MM.1S (cell line): ENCODE measurements at regions not wholly inside any gene's neighbourhood (a gene's known extent, or its start where the extent isn't known, plus 50 kb on each side); places are given as distances from the start of the nearest gene placed in this dataset.

Experiments
- DNase-seq: peaks from one replicate; pipeline ENCODE4 v3.0.0-alpha.2; 2015
- H2AFZ ChIP-seq: fragments of 300-600 bp; sonication (generic); 2 replicates; pipeline ENCODE4 v1.6.0; 2016; ENCODE audit warnings: antibody characterized with exemption, low read length
- H3F3A ChIP-seq: fragments of 300-600 bp; sonication (generic); 2 replicates; pipeline ENCODE4 v1.6.1; 2016; ENCODE audit warnings: mild to moderate bottlenecking, antibody characterized with exemption, low read length, moderate library complexity, mixed read lengths; ENCODE audit not compliant: insufficient read depth
- H3K27ac ChIP-seq: fragments of 300-600 bp; sonication (generic); 2 replicates; pipeline ENCODE4 v1.5.1; 2016; ENCODE audit warnings: mild to moderate bottlenecking, low read length
- H3K27me3 ChIP-seq: fragments of 300-600 bp; sonication (generic); replicated peaks from 2 replicates; pipeline ENCODE4 v1.6.0; 2016; ENCODE audit warnings: low read length; ENCODE audit not compliant: insufficient read depth
- H3K36me3 ChIP-seq: fragments of 300-600 bp; sonication (generic); replicated peaks from 2 replicates; pipeline ENCODE4 v1.6.1; 2016; ENCODE audit warnings: mild to moderate bottlenecking, low read length, mixed read lengths; ENCODE audit not compliant: insufficient read depth
- H3K4me1 ChIP-seq: fragments of 300-600 bp; sonication (generic); 2 replicates; pipeline ENCODE4 v1.6.1; 2016; ENCODE audit warnings: low read length, mixed read lengths
- H3K4me2 ChIP-seq: fragments of 300-600 bp; sonication (generic); 2 replicates; pipeline ENCODE4 v1.6.0; 2016; ENCODE audit warnings: low read depth, low read length
- H3K4me3 ChIP-seq: fragments of 300-600 bp; sonication (generic); 2 replicates; pipeline ENCODE4 v1.5.1; 2016; ENCODE audit warnings: low read length, mixed read lengths
- H3K79me2 ChIP-seq: fragments of 300-600 bp; sonication (generic); 2 replicates; pipeline ENCODE4 v1.6.1; 2016; ENCODE audit warnings: mixed run types, low read length, mixed read lengths
- H3K9ac ChIP-seq: fragments of 300-600 bp; sonication (generic); 2 replicates; pipeline ENCODE4 v1.6.1; 2016; ENCODE audit warnings: low read length, mixed read lengths
- H3K9me2 ChIP-seq: fragments of 300-600 bp; sonication (generic); replicated peaks from 2 replicates; pipeline ENCODE4 v1.6.1; 2016; ENCODE audit warnings: mild to moderate bottlenecking, low read length, mixed read lengths; ENCODE audit not compliant: insufficient read depth
- H3K9me3 ChIP-seq: fragments of 300-600 bp; sonication (generic); replicated peaks from 2 replicates; pipeline ENCODE4 v1.6.1; 2016; ENCODE audit warnings: mild to moderate bottlenecking, low read length, mixed read lengths; ENCODE audit not compliant: insufficient read depth
- H4K20me1 ChIP-seq: fragments of 300-600 bp; sonication (generic); 2 replicates; pipeline ENCODE4 v1.6.1; 2016; ENCODE audit warnings: mild to moderate bottlenecking, low read length, moderate library complexity, mixed read lengths; ENCODE audit not compliant: insufficient read depth
- EZH2 ChIP-seq: fragments of 300-600 bp; sonication (generic); optimal IDR thresholded peaks from 2 replicates; pipeline ENCODE3; 2017; ENCODE audit warnings: low read depth, mild to moderate bottlenecking, antibody characterized with exemption, low read length, mixed read lengths
- EZH2phosphoT487 ChIP-seq: fragments of 300-600 bp; sonication (generic); IDR thresholded peaks from 2 replicates; pipeline ENCODE4 v1.6.1; 2018; ENCODE audit warnings: antibody characterized with exemption, low read length
- TF ChIP-seq, protein P1 (sequence below): fragments of 300-600 bp; sonication (generic); IDR thresholded peaks from 2 replicates; pipeline ENCODE4 v1.5.1; 2016; ENCODE audit warnings: antibody characterized with exemption, low read length, mixed read lengths

- Histone ChIP-seq H3K4me3 (no peak overlapping the region), H3K9me2 (no peaks in the 10 kb centered on the region), H3K27ac (no peak overlapping the region), H3K4me2 (no peak overlapping the region), H4K20me1 (no peaks in the 10 kb centered on the region), H3K4me1 (no peaks in the 10 kb centered on the region), H3K36me3 (no peaks in the 10 kb centered on the region), H3K9ac (no peak overlapping the region), H2AFZ (no peak overlapping the region), H3K9me3 (no peaks in the 10 kb centered on the region), H3K79me2 (no peaks in the 10 kb centered on the region), H3F3A (no peaks in the 10 kb centered on the region), H3K27me3 (no peaks in the 10 kb centered on the region)
- no peak for TF ChIP-seq EZH2phosphoT487
- no peak for TF ChIP-seq EZH2
- TF ChIP-seq, protein P1, sequence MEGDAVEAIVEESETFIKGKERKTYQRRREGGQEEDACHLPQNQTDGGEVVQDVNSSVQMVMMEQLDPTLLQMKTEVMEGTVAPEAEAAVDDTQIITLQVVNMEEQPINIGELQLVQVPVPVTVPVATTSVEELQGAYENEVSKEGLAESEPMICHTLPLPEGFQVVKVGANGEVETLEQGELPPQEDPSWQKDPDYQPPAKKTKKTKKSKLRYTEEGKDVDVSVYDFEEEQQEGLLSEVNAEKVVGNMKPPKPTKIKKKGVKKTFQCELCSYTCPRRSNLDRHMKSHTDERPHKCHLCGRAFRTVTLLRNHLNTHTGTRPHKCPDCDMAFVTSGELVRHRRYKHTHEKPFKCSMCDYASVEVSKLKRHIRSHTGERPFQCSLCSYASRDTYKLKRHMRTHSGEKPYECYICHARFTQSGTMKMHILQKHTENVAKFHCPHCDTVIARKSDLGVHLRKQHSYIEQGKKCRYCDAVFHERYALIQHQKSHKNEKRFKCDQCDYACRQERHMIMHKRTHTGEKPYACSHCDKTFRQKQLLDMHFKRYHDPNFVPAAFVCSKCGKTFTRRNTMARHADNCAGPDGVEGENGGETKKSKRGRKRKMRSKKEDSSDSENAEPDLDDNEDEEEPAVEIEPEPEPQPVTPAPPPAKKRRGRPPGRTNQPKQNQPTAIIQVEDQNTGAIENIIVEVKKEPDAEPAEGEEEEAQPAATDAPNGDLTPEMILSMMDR = no peak
- DNase-seq = no peak
Observed at GRCh38 chr6:2433266-2433665, 187.9 kb upstream of the GMDS start.

GRCh38 chr6:2432292-2432691 lies 186.9 kb upstream of the GMDS start:
- Histone ChIP-seq H3K27ac (no peak overlapping the region), H3K9me3 (no peaks in the 10 kb centered on the region), H3K4me1 (no peaks in the 10 kb centered on the region), H3K36me3 (no peaks in the 10 kb centered on the region), H3F3A (no peaks in the 10 kb centered on the region), H3K27me3 (no peaks in the 10 kb centered on the region), H3K79me2 (no peaks in the 10 kb centered on the region), H3K4me2 (no peak overlapping the region), H2AFZ (no peak overlapping the region), H3K9ac (no peak overlapping the region), H3K9me2 (no peaks in the 10 kb centered on the region), H4K20me1 (no peaks in the 10 kb centered on the region), H3K4me3 (no peak overlapping the region)
- DNase-seq = no peak
- TF ChIP-seq EZH2 (no peak), EZH2phosphoT487 (no peak)
- TF ChIP-seq, protein P1 = no peak

DNA sequence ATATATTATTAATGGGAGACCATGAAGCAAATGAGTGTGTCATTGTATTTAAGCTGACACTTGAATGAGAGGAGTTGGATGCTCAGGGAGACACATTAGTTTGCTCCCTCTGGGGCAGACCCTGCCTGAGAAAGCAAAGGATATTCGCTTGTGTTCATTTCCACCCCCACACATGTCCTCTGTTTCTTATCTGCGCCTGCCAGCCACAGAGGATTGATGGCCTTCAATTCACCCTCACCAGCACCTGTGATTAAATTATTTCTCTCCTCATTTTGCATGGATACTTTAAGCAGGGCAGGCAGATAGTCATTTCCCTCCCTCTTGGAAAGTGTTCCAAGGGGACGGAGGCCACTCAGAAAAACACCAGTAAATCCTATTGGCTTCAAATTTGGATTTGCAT lies 185.2 kb upstream of the GMDS start:
- H3K27me3 ChIP-seq = no peaks in the 10 kb centered on the region

More for the DNA sequence above, 185.2 kb upstream of the GMDS start:
- no peak for DNase-seq
- Histone ChIP-seq H3K9ac (no peak overlapping the region), H3K4me2 (no peak overlapping the region), H3K9me2 (no peaks in the 10 kb centered on the region), H3K9me3 (no peaks in the 10 kb centered on the region), H3K36me3 (no peaks in the 10 kb centered on the region), H3F3A (no peaks in the 10 kb centered on the region), H3K4me1 (no peaks in the 10 kb centered on the region), H4K20me1 (no peaks in the 10 kb centered on the region), H3K79me2 (no peaks in the 10 kb centered on the region), H2AFZ (no peak overlapping the region), H3K4me3 (no peak overlapping the region), H3K27ac (no peak overlapping the region)
- TF ChIP-seq, protein P1 = no peak
- TF ChIP-seq EZH2phosphoT487 = no peak
- no peak for TF ChIP-seq EZH2
